CD4-positive, alpha-beta T cell treated with Interleukin-4 for 1 hour (primary cell): ENCODE measurements at regions not wholly inside any gene's neighbourhood (a gene's known extent, or its start where the extent isn't known, plus 50 kb on each side); places are given as distances from the start of the nearest gene placed in this dataset.

Experiments
- DNase-seq, 2 donors: peaks; one replicate each; pipeline ENCODE4 v3.0.0-alpha.2; 2020 to 2022

GRCh38 chr2:21543630-21544029 is 419.9 kb downstream of the TDRD15 start:
- DNase-seq = no peak

- no peak for DNase-seq
Measured at GRCh38 chr2:21544392-21544791, 420.6 kb downstream of the TDRD15 start.

DNA sequence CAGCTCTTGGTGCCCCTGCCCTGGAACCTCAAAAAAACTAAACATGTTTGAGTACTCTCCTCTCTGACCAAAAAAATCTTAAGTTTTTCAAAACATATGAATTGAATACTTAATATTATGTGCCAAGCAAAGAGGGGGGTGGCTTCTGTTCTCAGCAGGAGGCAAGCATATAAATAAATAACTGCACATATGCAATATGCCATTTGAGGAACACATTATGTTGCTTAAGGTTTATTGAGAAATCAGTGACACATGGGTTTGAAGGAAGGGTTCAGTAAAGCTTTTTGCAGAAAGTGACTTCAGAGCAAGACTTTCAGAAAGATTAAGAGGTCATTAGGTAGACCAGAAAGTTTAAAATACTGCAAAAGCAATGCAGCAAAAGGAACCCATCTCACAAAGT is 429.2 kb downstream of the TDRD15 start:
- DNase-seq = no peak

DNA sequence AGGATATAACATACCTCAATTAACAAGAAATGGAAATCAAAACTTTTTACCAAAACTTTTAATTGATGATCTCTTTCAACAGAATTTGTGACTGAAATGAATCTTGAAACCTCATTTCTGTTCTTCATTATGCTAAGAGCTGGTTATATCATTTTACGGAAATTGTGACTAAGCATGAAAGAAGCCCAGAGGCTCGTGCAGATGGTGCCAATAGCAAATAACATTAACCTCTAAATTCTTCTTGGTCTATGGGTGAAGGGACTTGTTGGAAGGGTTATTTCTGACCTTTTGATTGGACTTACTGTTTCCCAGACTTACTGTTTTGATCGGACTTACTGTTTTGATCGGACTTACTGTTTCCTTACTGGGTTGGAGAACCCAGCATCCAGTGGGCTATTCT is 435.6 kb downstream of the TDRD15 start:
- no peak for DNase-seq

DNA sequence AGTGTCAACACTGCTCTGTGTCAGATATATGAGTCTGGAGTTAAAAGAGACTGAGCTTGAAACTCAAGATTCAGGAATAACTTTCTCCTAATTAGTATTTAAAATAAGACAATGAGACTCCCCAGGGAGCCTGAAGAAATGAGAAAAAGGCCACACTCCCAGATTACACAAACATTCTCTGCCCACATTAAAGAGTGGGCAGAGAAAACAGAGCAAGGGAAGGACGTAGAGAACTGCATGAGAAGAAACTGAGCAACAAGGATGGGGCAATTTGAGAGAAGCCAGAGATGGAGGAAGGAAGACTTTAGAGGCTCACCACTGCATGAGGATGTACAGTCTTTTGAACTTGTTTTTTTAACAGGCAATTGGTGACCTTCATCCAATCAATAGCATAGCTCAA is 438.2 kb downstream of the TDRD15 start:
- DNase-seq = no peak

- DNase-seq = no peak
Measured at GRCh38 chr2:21567395-21567794, 443.6 kb downstream of the TDRD15 start.

GRCh38 chr2:21571686-21572085 is 447.9 kb downstream of the TDRD15 start:
- no peak for DNase-seq

GRCh38 chr2:21580391-21580790 is 456.6 kb downstream of the TDRD15 start:
- no peak for DNase-seq

- DNase-seq = no peak
Measured at GRCh38 chr2:21585881-21586280, 462.1 kb downstream of the TDRD15 start.

- no peak for DNase-seq
Measured at GRCh38 chr2:21590026-21590690, 466.4 kb downstream of the TDRD15 start.

GRCh38 chr2:21591926-21592325 is 468.2 kb downstream of the TDRD15 start:
- DNase-seq = no peak

DNA sequence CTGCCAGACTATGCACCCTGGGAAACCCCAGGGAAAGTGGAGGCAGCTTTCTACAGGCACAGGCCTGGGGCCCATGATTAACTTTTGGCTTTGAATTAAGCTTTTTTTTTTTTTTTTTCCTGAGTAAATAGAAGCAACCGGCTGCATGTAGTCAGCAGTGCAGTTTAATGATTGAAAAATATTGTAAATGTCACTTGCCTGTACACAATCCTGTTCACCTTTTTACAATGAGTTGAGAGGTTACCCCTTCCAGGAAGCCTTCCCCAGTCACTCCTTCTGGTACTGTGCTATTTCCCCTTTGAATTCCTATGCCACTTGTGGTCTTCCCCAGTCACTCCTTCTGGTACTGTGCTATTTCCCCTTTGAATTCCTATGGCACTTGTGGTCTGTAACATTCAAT is 475.6 kb downstream of the TDRD15 start:
- DNase-seq = no peak

DNA sequence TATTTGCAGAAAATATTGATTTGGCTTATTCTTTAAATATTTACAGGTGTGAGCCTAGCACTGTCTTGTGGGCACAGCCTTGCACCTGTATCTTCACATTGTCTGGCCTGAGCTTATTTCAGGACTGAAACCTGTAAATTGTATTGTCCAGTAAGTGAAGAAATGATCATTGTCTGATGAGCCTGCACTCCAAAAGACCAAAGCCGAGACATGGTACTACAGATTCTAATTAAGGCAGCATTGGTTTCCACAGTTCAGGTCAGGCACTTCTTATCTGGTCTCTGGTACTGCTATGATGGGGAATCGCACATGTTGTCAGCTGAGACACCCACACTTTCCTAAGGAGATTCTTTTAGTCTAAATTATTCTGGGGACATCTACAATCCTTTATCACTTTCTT is 479.0 kb downstream of the TDRD15 start:
- no peak for DNase-seq

- DNase-seq = no peak
Measured at GRCh38 chr2:21607572-21607971, 483.8 kb downstream of the TDRD15 start.

- DNase-seq = no peak
Measured at GRCh38 chr2:21610304-21610703, 486.5 kb downstream of the TDRD15 start.

DNA sequence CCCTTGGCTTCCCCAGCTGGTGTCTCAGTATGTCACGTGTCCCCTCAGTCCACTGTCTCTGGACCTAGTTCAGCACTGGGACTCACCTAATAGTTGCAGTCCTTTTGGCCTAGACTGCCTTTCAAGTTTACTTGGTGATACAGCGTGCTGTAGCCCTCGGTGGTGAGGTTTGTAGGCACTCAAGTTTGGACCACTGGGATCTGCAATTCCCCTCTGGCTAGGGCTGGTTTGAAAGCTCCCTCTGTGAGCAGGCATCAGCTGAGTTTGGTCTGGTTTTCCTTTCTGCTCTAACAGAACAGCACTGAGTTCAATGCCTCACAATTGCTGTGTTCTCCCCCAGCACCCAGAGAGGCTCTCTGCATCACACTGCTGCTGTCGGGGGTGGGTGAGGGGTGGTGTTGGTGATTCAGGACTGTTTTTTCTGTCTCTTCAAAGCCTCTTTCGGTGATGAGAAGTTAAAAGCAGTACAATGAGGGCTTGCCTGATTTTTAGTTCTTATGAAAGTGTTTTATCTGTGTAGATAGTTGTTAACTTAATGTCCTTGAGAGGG is 494.2 kb downstream of the TDRD15 start:
- no peak for DNase-seq

- no peak for DNase-seq
Measured at GRCh38 chr2:21620771-21621170, 497.0 kb downstream of the TDRD15 start.

DNA sequence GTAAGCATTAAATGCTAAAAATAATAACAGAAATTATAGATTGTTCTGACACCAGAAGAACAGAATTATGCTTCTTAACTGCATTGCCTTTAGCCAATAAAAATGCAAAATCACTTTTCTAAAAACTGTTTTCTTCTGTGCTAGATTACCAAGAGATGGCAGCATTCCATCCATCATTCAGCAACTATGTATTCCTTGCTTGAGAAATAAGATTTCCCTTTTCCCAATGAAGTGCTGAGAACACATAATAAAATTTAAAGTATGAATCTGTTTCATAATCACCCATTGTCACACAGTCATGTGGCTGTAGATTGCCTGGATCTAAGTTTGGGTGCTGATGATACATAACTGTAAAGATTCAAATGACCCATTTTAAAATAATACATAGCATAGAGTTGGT is 504.2 kb downstream of the TDRD15 start:
- DNase-seq = no peak

GRCh38 chr2:21633015-21633414 is 509.2 kb downstream of the TDRD15 start:
- DNase-seq = no peak

DNA sequence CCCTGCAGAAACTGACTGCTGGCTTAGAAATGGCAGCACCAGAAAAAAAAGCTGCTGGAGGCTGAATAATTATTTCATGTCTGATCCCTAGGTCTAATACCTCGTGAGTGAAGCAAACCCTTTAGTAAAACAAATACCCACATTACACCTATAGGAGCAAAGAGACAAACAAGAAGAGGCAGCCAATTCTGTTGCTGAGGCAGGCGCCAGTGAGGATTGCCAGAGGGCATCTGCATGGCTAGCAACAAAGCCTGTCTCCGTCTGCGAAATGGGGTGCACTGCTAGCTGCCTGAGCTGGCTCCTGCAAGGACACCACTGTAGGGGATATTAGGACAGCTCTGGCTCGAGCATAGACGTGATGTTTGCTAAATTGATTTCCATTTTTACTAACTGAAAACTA is 509.7 kb downstream of the TDRD15 start:
- no peak for DNase-seq

GRCh38 chr2:21633911-21634310 is 510.1 kb downstream of the TDRD15 start:
- no peak for DNase-seq

DNA sequence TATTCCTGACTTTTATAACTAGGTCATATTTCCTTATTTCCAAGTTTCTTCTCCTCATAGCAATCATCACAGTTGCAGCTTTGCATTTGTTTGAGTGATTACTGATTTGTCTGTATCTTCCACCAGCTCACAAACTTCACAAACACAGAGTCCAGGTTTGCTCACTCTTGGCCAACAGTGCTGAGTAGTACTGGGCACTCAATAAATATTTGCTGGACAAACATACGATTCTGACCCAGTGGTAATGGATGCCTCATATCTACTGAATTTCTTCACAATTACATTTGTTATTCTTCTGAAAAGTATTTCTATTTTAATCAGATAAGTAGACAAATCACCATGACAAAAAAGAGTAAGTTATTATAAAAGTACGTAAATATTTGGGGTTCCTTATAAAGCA is 516.3 kb downstream of the TDRD15 start:
- no peak for DNase-seq

DNA sequence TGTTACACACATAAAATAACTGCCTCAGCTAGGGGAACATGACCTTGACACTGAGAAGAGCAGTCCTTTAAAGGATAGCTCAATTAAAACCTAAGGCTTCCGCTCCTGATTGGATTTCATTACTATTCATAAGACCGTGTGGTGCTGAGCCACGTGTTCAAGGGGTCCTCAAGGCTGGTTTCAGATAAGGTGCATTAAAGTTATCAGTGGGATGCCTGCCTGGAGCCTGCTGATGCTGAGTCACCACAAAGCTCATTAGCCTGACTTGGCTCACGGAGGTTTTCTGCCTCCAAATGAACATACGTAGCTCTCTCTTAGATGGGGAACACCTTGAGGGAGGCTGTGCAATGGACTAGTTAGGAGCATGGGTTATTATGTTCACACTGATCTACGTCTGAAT is 518.9 kb downstream of the TDRD15 start:
- DNase-seq = no peak

DNA sequence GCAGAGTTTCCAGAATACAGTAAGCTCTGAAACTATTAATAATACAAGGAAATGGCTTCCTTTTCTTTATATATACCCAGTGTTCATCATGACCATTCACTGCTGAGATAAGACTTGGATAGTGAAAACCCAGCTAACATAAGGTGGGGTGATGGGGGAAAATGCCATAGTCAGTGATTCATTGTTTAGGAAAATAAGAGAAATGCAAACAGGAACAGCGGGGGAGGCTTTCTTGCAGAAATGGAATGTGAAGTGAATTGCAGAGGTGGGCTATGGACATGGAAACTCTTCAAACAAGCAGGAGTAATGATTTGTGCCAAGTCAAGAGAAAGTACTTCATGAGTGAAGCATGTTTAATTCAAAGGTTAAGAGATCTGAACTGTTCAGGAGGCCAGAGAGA is 519.4 kb downstream of the TDRD15 start:
- DNase-seq = no peak

DNA sequence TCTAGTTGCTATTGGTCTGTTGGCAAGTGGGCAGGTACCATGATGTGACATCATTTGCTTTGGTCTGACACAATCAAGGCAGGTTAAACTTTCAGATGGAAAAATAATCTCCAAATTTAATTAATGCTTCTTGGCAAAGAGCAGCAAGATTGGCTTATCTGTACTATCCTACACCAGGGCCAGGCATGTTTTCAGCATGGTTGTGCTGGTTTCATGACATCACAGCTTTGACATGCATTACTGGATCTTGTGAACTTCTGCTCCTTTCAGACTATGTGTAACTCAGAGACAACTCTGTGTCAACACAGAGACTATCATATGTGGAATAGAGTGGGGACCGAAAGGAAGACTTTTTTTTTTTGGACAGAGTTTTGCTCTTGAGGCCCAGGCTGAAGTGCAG is 520.5 kb downstream of the TDRD15 start:
- no peak for DNase-seq
